ENCODE measurements at regions not wholly inside any gene's neighbourhood (a gene's known extent, or its start where the extent isn't known, plus 50 kb on each side); places are given as distances from the start of the nearest gene placed in this dataset.
"Not testable (repeated sequence)": the region's sequence is repeated elsewhere in the genome, so short reads cannot be mapped to it uniquely, and the experiment has no call there.

DNA sequence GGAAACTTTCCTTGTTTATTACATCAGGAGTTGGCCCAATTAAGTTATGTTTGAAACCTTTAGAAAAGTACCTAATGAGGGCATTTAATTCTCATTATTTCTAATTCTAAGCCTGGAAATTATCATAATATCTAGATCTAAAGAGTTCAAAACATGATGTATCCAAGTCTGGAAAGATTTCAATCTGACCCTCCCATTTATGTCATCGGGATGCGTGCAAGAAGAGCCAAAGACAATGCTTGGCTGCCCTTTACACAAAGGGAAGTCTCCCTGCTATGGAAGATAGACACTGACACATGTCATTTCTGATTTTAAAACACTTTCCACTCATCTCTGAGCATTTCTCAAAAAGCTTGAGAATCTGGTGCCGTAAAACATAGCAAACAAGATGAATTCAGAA lies 222.4 kb downstream of the ANTXR2 start:
- no peak for DNase-seq (ENCODE audit: low read depth)

DNA sequence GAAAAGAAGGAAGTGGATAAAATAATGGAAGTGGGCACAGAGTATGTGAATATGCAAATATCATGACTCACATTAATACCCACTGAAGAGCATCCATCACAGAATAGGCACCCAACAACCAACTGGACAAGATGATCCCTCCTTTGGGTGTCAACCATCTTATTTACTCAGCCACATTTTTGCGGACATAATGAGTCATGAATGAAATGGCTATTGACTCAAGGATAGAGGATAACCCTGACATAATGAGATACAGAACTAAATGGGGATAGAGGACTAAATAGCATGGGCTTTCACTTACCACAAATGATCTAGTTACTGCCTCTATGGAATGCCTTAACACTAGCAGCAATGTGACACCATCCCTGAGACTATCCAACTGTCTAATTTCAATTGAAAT lies 224.7 kb downstream of the ANTXR2 start:
- no peak for DNase-seq (ENCODE audit: low read depth)

DNA sequence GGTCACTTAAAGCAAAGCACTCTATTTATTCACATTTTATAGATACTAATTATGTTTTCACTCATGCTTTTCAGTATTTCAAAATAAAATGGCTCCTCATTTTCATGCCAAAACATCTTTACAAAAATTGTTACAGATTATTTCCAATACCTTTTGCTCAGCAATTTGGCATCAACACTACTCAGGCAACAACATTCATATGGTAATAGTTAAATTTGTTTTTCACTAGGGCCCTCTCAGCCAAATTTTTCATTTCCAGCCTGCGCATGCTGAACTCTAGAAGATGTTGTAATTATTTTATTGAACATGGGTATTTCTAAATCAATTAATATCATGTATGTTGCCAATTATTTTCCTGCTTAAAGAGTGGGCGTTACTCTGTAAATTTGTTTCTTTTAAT lies 225.6 kb downstream of the ANTXR2 start:
- DNase-seq (ENCODE audit: low read depth) = no peak

DNA sequence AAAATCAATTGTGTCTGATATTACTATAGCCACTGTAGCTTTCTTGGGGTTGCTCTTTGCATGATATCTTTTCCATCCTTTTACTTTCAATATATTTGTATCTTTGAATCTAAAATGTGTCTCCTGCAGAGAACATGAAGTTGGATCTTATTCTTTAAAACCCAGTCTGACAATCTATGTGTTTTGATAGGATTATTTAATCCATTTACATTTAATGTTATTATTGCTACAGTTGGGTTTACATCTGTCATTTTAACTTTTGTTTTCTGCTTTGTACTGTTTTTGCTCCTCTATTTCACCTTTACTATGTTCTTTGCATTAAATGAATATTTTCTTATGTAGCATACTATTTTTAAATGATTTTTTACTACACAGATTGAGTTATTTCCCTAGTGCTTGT lies 230.9 kb downstream of the ANTXR2 start:
- no peak for DNase-seq (ENCODE audit: low read depth)

DNA sequence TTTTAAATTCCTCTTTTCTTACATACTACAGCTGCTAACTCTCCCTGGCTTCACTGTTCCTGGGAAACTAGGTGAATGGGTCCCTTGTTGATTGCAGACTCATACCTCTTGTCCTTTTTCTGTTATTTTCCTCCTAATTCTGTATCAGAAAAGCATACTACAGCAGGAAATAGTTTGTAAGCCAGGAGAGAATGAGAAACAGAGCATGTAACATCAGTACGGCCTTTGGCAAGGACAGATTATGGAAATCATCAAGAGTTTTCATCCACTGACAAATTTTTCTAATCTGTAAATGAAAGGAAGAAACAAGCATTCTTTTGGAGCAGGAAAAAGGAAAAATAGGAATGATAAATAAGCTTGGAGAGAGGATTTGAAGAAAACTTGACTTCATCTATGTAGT lies 239.2 kb downstream of the ANTXR2 start:
- peak; percentile 78 for DNase-seq (ENCODE audit: low read depth)

DNA sequence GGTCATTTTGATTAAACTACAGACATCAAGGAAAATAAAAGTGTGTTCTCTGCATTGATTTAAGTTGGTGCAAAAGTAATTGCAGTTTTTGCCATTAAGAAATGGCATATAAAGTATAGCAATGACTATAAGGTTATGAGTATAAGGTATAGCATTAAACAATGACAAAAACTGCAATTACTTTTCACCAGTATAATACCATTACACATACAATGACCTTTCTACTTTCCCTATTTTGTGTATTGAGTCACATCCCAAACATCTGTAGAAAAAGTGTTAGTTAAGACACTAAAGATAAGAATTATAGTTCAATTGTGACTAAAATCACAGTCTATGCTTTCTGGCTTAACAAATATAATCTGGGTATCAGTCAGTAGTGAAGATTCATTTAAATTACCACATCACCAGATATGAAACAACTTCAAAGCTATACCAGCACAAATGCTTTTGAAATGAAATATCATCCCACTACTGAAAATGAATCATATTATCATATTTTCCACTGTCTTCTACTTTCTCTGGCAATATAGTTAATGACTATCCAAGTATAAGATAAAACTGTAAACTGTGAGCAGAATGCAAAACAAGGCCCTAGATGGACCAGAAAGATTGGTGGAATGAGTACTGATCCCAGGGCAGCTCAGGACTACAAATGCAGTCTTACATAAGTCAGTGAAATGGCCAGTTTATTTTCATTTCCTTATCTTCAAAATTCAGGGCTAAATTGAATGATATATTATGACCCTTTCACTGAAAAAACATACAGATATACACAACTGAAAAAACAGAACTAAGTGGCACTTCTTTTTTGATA lies 241.1 kb downstream of the ANTXR2 start:
- DNase-seq (ENCODE audit: low read depth) = no peak

DNA sequence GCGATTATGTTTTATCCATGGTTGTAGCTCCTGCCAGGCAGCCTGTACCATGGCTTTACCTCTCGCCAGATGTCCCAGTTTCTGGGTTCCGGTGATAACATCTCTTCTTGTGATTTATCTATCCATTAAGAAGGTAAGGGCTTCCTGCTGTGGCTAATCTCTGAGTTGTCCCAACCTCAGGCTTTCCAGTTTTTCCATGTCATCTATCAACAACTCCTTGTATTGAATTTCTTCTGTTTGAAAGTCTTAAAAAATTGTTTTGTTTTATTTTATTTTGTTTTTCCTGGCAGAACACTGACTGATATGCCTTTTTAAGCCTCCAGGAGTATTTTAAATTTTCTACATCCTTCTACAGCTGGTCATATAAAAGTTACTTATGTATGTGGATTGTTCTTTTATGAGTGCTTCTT lies 241.9 kb downstream of the ANTXR2 start:
- DNase-seq (ENCODE audit: low read depth) = no peak

DNA sequence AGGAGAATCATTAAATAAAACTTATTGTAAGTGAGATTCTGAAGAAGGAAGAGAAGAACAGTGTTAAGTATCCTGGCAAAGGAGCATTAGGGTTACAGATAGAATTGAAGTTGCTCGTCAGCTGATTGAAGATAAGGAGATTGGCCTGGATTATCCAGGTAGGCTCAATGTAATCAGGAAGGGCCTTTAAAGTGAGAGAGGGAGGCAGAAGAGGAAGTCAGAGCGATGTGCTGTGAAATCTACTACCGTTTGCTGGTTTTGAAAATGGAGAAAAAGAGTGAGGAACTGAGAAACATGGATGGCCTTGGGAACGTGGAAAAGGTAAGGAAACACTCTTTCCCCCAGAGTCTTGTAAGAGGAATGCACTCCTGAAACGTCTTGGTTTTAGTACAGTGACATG lies 245.7 kb downstream of the ANTXR2 start:
- DNase-seq (ENCODE audit: low read depth) = no peak

DNA sequence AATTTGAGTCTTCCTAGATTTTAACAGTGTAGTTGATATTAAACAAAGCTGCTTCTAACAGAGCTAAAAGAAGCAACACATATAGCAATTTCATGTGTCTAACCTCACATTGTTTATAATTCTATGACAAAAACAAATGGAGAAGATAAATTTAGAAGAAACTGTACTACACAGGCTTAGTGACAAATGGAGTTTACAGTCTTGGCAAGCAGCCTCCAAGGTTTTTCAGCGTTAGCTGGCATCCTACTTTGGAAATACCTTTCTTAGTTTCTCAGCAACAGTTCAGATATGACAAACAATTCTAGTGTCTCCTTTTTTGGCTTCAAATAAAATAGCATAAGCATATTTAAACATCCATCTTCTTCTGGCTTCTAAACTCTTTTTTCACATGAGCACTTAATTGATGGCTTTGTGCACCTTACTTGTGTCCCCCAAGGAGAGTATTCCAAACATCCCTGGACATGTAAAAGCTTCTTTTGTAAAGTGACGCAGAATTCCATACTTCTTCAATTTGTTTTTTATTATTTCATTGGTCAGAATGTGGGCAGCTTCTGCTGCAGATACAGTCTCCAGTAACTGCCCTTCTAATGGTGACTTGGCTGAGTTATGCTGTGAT lies 249.8 kb downstream of the ANTXR2 start:
- DNase-seq (ENCODE audit: low read depth) = no peak

DNA sequence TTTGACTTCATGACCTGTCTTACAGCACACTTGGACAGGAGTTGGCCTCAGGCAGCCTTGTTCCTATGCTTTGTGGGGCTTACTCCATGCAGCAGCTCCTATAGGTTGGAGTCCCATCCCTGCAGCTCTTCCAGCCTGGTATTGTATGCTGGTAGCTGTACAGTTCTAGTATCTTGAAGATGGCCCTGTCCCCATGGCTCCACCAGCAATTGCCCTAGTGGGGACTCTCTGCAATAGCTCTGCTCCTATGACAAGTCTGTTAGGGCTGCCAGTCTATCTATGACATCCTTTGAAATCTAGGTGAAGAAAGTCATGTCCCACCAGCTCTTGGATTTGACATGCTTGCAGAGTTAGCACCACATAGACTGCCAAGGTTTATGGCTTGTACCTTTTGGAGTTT lies 252.6 kb downstream of the ANTXR2 start:
- no peak for DNase-seq (ENCODE audit: low read depth)

DNA sequence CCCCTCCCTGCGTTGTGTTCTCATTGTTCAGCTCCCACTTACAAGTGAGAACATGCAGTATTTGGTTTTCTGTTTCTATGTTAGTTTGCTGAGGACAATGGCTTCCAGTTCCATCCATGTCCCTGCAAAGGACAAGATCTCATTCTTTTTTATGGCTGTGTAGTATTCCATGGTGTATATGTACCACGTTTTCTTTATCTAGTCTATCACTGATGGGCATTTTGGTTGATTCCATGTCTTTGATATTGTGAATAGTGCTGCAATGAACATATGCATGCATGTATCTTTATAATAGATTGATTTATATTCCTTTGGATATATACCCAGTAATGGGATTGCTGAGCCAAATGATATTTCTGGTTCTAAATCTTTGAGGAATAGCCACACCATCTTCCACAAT lies 265.1 kb downstream of the ANTXR2 start:
- DNase-seq (ENCODE audit: low read depth) = not testable (repeated sequence)

DNA sequence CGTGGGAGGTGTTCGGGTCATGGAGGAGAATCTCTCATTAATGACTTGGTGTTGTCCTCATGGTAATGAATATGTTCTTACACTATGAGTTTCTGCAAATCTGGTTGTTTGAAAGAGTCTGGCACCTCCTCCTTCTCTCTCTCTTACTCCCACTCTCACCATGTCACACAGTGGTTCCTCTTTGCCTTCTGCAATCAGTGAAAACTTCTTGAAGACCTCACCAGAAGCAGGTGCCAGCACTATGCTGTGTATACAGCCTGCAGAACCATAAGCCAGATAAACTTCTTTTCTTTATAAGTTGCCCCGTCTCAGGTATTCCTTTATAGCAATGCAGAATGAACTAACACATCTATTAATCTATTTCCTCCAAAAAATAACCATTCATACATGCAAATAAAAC lies 275.0 kb downstream of the ANTXR2 start:
- DNase-seq (ENCODE audit: low read depth) = no peak

DNA sequence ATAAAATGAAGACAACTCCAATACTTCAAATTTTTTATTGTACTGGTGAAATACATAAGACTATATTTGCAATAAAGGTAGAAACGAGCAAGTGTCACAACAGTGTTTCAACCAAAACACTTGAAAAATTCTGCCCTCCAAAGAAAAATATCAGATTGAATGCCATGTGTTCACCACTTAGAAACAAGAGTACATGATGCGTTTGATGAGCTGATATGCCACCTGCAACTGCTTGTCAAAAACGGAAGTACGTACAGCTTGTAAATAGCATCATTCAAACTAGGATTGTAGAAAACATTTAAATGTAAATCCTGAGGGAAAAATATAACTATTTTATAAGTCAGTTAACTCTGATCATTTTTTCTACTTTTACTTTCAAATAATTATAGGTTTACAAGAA lies 276.1 kb downstream of the ANTXR2 start:
- no peak for DNase-seq (ENCODE audit: low read depth)

DNA sequence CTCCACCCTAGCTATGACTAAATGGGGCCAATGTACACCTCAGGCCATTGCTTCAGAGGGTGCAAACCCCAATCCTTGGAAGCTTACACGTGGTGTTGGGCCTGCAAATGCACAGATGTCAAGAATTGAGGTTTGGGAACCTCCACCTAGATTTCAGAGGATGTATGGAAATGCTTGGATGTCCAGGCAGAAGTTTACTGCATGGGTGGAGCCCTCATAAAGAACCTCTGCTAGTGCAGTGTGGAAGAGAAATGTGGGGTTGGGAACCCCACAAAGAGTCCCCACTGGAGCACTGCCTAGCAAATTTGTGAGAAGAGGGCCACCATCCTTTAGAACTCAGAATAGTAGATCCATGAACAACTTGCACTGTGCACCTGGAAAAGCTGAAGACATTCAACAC lies 284.1 kb downstream of the ANTXR2 start:
- DNase-seq (ENCODE audit: low read depth) = no peak

DNA sequence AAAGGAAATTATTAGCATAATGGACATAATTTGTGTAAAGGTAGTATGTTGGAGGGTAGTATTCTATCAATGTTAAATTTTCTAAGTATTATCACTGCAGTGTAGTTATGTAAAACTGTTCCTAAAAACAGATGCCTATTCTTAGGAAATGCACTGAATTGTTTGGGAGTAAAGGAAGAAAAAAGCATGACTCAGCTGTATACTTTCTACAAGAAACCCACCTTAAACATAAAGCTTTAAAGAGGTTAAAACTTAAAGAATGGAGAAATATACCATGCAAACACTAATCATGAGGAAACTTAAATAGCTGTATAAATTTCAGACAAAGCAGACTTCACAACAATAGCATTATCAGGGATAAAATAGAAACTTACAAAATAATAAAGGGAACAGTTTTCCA lies 292.9 kb downstream of the ANTXR2 start:
- DNase-seq (ENCODE audit: low read depth) = no peak

DNA sequence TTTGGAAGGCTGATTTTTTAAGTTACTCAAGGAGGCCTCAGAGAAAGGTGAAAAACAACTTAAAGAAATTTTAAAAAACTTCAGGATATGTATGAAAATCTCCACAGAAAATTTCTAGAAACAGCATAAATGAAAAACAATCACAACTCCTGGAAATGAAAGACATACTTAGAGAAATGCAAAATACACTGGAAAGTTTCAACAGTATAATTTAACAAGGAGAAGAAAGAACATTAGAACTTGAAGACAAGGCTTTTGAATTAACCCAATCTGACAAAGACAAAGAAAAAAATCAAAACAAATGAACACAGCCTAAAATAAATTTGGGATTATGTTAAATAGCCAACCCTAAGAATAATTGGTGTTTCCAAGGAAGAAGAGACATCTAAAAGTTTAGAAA lies 300.5 kb downstream of the ANTXR2 start:
- DNase-seq (ENCODE audit: low read depth) = no peak

DNA sequence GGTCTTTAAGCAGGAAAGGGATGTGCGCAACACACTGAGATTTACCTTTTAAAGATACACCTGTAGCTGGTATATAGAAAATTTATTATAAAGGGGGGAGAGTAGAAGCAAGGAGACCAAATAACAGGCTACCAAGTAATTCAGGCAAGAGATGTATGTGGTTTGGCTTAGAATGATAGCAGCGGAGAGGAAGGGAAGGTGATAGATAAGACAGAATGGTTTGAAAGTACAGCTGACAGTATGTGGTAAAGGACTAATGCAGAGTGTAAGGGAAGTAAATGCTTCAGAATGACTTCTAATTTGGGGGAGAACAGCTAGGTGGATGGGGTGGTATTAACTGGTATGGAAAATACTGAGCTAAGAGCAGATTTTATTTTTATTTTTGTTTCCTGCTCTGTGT lies 308.9 kb downstream of the ANTXR2 start:
- DNase-seq (ENCODE audit: low read depth) = no peak

DNA sequence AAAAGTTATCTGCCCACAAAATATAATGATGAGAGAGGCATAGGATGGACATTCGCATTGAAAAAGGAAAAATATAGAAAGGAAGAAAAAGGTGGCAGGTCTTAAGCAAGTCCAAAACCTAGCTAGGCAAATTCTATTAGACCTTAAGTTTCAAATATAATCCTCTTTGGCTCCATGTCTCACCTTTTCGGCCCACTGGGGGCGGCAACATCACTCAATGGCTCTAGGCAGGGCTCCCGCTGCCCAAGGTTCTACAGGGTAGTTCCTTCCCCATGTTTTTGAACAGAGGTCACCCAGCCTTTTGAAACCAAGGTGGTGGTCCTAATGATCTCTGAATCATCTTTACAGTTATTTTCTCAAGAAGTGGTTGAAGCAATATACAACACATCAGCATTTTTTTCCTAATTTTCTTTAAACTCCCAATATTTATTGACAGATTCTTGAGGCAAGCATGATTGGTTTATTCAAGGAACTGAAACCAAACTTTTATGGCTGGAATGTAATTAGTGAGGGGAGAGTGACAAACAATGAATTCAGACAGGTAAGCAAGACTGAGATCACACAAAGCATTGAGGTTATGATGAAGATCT lies 309.4 kb downstream of the ANTXR2 start:
- no peak for DNase-seq (ENCODE audit: low read depth)

DNA sequence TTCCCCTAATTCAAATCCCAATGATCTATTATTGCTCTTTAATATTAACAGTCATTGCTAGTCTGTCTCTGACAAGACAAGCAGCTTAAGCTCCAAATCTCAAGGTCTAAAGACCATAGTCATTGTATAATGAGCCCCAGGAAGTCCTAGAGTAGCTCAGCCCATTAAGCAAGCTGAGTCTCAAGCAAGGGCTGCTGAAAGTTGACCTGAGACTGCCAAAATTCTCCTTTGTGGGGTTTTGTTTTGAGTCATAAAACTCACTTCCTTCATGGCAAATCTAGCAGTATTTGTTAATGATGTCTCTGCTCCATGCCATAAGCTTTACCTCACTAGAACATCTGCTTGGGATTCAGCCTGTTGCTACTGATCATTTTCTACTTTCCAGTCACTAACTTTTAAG lies 313.2 kb downstream of the ANTXR2 start:
- peak; percentile 6 for DNase-seq (ENCODE audit: low read depth)

DNA sequence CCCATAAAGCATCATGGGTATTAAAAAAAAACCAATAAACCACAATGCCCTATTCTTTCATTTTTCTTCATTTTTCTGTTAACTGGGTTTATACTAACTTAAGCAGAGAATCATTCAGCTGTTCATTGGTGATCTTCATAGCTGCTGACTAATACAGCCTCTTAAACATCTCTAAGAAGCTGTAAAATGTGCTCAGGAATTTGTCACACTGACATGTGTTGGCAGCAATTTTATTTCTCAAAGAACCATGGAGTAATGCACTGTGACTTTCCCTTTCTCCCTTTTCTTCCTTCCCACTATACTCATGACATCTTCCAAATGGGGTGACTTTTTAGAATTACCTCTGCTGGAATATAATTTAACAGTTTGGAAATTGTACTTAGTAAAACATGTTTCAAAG lies 315.4 kb downstream of the ANTXR2 start:
- DNase-seq (ENCODE audit: low read depth) = no peak

DNA sequence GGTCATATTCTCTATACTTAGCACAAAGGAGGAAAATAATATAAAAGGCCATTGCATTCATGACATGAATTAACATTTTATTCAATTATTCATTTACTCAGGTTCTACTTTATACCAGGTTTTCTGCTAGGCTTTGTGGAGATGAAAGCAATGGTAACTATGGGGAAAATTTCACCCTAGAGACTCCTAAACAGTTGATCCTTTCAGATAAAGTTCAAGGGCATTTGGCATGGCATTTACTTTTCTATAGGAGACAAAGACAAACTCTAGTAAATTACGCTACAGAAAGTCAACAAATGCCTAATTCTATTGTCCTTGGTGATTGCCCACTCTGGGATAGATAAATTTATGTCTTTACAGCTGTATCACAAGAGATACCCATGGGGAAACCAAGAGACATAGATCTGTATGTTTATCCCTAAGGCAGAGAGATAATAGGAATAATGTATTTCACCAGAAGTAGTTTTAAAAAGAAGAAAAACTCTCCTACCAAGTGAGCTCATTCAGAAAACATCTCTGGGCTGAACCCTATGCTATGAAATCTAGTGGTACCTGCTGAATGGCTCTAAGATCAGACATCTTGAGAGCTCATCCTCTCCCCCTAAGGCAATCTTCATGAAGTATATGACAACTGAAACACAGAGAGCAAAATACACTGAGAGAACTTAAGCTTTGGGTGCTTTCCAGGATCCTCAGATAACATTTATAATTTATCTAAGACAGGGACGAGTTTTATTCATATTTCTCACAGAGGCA lies 316.7 kb downstream of the ANTXR2 start:
- DNase-seq (ENCODE audit: low read depth) = no peak

DNA sequence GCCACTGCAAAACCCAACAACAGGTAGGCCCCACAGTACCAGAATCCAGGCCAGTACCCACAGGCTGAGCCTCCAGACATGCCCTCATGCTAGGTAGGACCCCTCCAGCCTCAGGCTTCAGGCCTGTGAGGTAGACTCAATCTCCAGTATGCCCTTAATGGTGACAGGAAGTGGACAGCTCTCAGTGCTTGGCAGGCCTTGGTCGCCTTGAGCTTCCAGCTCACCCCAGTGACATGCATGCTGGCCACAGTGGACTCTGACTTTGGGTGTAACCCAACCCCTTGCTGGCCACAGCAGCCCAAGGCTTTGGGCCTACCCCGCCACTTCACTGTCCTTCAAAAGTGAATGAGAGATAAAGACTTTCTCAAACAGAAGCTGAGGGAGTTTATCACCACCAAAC lies 324.2 kb downstream of the ANTXR2 start:
- no peak for DNase-seq (ENCODE audit: low read depth)

DNA sequence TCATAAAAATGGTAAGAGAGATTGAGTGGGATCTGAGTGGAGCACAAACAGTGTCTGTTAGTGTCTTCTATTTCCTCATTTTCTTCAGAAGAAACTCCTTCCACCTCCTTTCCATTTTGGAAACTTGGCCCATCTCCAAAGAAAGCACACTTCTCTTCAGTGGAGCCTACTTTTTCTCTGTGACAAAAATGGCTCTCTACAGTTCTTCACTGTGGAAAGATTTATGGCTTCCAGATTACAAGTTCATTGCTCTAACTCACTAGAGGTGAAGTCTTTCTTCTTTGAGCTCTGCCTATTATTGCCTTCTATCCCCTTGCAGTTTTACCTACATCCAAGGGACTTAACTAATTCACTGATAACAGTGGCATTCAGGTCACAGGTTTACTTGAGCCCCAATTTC lies 325.8 kb downstream of the ANTXR2 start:
- DNase-seq (ENCODE audit: low read depth) = no peak
